H1 (cell line): ENCODE measurements at regions not wholly inside any gene's neighbourhood (a gene's known extent, or its start where the extent isn't known, plus 50 kb on each side); places are given as distances from the start of the nearest gene placed in this dataset.
A peak's percentile ranks its signal among the peaks of the same experiment; 100 is the strongest.

ENCODE experiments used
- CTCF ChIA-PET: fragments of 300-600 bp; sonication (Branson Sonifier 250); formaldehyde crosslinking; loops from one replicate; lab custom pipeline; 2021; ENCODE audit not compliant: partially characterized antibody; lab: Charles Lee
- POLR2A ChIA-PET: fragments of 300-600 bp; sonication (Branson Sonifier 250); formaldehyde crosslinking; loops from one replicate; lab custom pipeline; 2021; ENCODE audit warnings: inconsistent platforms; ENCODE audit not compliant: partially characterized antibody; lab: Charles Lee
- DNase-seq, 2 experiments: peaks; one replicate each; pipeline versions ENCODE4 v3.0.0 to v3.0.0-alpha.2; 2010 to 2022; ENCODE audit warnings: low spot score in 2 of 2, low read depth in 1 of 2, mixed read lengths in 1 of 2
- FAIRE-seq: peaks from 2 replicates; lab custom pipeline; 2011; peaks lifted over from hg19 to GRCh38; lab: Jason Lieb, UNC
- H2AFZ ChIP-seq: 2 replicates; pipeline ENCODE4 v1.8.1; 2012; ENCODE audit warnings: low read length, inconsistent platforms
- H2AK5ac ChIP-seq: 2 replicates; pipeline ENCODE4 v1.6.1; 2013; ENCODE audit warnings: low read depth, low read length
- H2BK120ac ChIP-seq: replicated peaks from 2 replicates; pipeline ENCODE3; 2013; ENCODE audit warnings: low read depth, low read length, inconsistent platforms
- H2BK12ac ChIP-seq: 2 replicates; pipeline ENCODE4 v1.6.1; 2013; ENCODE audit warnings: low read depth, low read length
- H2BK15ac ChIP-seq: 2 replicates; pipeline ENCODE4 v1.6.1; 2013; ENCODE audit warnings: low read length
- H2BK20ac ChIP-seq: 2 replicates; pipeline ENCODE4 v1.6.1; 2013; ENCODE audit warnings: low read length
- H2BK5ac ChIP-seq: 2 replicates; pipeline ENCODE4 v1.6.1; 2013; ENCODE audit warnings: low read depth, low read length
- H3K14ac ChIP-seq: 2 replicates; pipeline ENCODE4 v1.6.1; 2013; ENCODE audit warnings: inconsistent platforms; ENCODE audit not compliant: insufficient read length
- H3K18ac ChIP-seq: 2 replicates; pipeline ENCODE4 v1.6.1; 2013; ENCODE audit warnings: low read length; ENCODE audit errors: extremely low read depth
- H3K23ac ChIP-seq: 2 replicates; pipeline ENCODE4 v1.6.1; 2013; ENCODE audit warnings: inconsistent platforms; ENCODE audit not compliant: insufficient read length
- H3K23me2 ChIP-seq: 2 replicates; pipeline ENCODE4 v1.6.1; 2013; ENCODE audit warnings: low read depth, low read length
- H3K27ac ChIP-seq: 2 replicates; pipeline ENCODE4 v1.6.1; 2011; ENCODE audit warnings: low read depth, low read length, inconsistent platforms
- H3K27me3 ChIP-seq, 4 experiments: replicated peaks in 1 of 4; 1 replicate in 1 of 4; 2 replicates in 3 of 4; pipeline versions ENCODE4 v1.6.1 to v1.8.1; 2011 to 2013; ENCODE audit warnings: low read length in 3 of 4, mild to moderate bottlenecking in 3 of 4, inconsistent platforms in 2 of 4, mixed read lengths in 2 of 4, moderate library complexity in 1 of 4; ENCODE audit not compliant: control insufficient read depth in 3 of 4, insufficient read depth in 3 of 4; ENCODE audit errors: extremely low read depth in 1 of 4
- H3K36me3 ChIP-seq, 4 experiments: 2 replicates each; pipeline versions ENCODE4 v1.6.1 to v1.8.1; 2011 to 2013; ENCODE audit warnings: mild to moderate bottlenecking in 4 of 4, low read length in 3 of 4, moderate library complexity in 2 of 4, control low read depth in 1 of 4, inconsistent platforms in 1 of 4; ENCODE audit not compliant: insufficient read depth in 4 of 4, control insufficient read depth in 2 of 4
- H3K4ac ChIP-seq: replicated peaks from 2 replicates; pipeline ENCODE3; 2013; ENCODE audit warnings: low read length, low read depth, mixed read lengths, inconsistent platforms; ENCODE audit not compliant: insufficient read length
- H3K4me1 ChIP-seq, 4 experiments: replicated peaks in 1 of 4; 1 replicate in 1 of 4; 2 replicates in 3 of 4; pipeline versions ENCODE4 v1.6.1 to v1.8.1; 2011 to 2013; ENCODE audit warnings: low read length in 3 of 4, inconsistent platforms in 2 of 4, mixed read lengths in 1 of 4; ENCODE audit not compliant: insufficient read depth in 4 of 4, control insufficient read depth in 3 of 4
- H3K4me2 ChIP-seq, 2 experiments: 2 replicates each; pipeline versions ENCODE4 v1.6.1 to v1.8.1; 2011 to 2013; ENCODE audit warnings: low read depth in 2 of 2, low read length in 2 of 2, control low read depth in 1 of 2, inconsistent platforms in 1 of 2, mild to moderate bottlenecking in 1 of 2; ENCODE audit not compliant: insufficient read depth in 1 of 2
- H3K4me3 ChIP-seq, 4 experiments: fragments of 200-600, 300-600 bp in 1 of 4; sonication (generic), shearing (Covaris generic), sonication (Bioruptor Twin) in 1 of 4; 2 replicates each; pipeline versions ENCODE4 v1.5.1 to v1.8.1; 2011 to 2016; ENCODE audit warnings: low read length in 4 of 4, low read depth in 3 of 4, control low read depth in 2 of 4, inconsistent platforms in 2 of 4, mild to moderate bottlenecking in 2 of 4, mixed read lengths in 1 of 4, moderate library complexity in 1 of 4; ENCODE audit not compliant: insufficient read depth in 2 of 4; ENCODE audit errors: extremely low read depth in 1 of 4
- H3K56ac ChIP-seq: replicated peaks from 2 replicates; pipeline ENCODE3; 2013; ENCODE audit warnings: low read depth, mild to moderate bottlenecking, mixed read lengths, low read length, inconsistent platforms; ENCODE audit not compliant: insufficient read length
- H3K79me1 ChIP-seq: 2 replicates; pipeline ENCODE4 v1.6.1; 2013; ENCODE audit warnings: low read depth, low read length, control low read depth
- H3K79me2 ChIP-seq, 2 experiments: 2 replicates each; pipeline versions ENCODE4 v1.6.1 to v1.8.1; 2012 to 2013; ENCODE audit warnings: low read length in 2 of 2, mild to moderate bottlenecking in 2 of 2, inconsistent platforms in 1 of 2; ENCODE audit not compliant: insufficient read depth in 2 of 2, control insufficient read depth in 1 of 2
- H3K9ac ChIP-seq, 4 experiments: replicated peaks in 1 of 4; 1 replicate in 1 of 4; 2 replicates in 3 of 4; pipeline versions ENCODE4 v1.6.1 to v1.8.1; 2011 to 2013; ENCODE audit warnings: low read depth in 3 of 4, low read length in 3 of 4, control low read depth in 2 of 4, mild to moderate bottlenecking in 2 of 4, moderate library complexity in 2 of 4, inconsistent platforms in 1 of 4; ENCODE audit errors: extremely low read depth in 1 of 4
- H3K9me3 ChIP-seq, 2 experiments: 2 replicates each; pipeline versions ENCODE4 v1.6.1 to v1.8.1; 2012 to 2013; ENCODE audit warnings: mild to moderate bottlenecking in 2 of 2, moderate library complexity in 2 of 2, control low read depth in 1 of 2, inconsistent platforms in 1 of 2, low read depth in 1 of 2, low read length in 1 of 2, mixed read lengths in 1 of 2; ENCODE audit not compliant: insufficient read depth in 2 of 2
- H4K20me1 ChIP-seq, 2 experiments: replicated peaks in 1 of 2; 2 replicates each; pipeline versions ENCODE3 to v1.8.1; 2011 to 2013; ENCODE audit warnings: inconsistent platforms in 2 of 2, low read length in 2 of 2, mild to moderate bottlenecking in 1 of 2; ENCODE audit not compliant: insufficient read depth in 2 of 2, control insufficient read depth in 1 of 2
- H4K5ac ChIP-seq: 2 replicates; pipeline ENCODE4 v1.6.1; 2013; ENCODE audit warnings: low read length, low read depth, mixed read lengths, inconsistent platforms; ENCODE audit not compliant: insufficient read length
- H4K8ac ChIP-seq: 2 replicates; pipeline ENCODE4 v1.8.0; 2013; ENCODE audit warnings: mild to moderate bottlenecking, moderate library complexity, low read length, inconsistent platforms; ENCODE audit not compliant: insufficient read depth; ENCODE audit errors: extremely low read depth
- H4K91ac ChIP-seq: replicated peaks from 2 replicates; pipeline ENCODE3; 2013; ENCODE audit warnings: low read length, mixed read lengths, inconsistent platforms; ENCODE audit not compliant: insufficient read length
- CBX8 ChIP-seq: fragments of 300-800, 300-1000 bp; sonication (generic); IDR thresholded peaks from 2 replicates; pipeline ENCODE4 v1.7.1; 2016; ENCODE audit warnings: low read depth, low read length, borderline replicate concordance
- EP300 ChIP-seq, 2 experiments: IDR thresholded peaks; 1 replicate in 1 of 2; 2 replicates in 1 of 2; pipeline ENCODE4 v1.6.1; 2011 to 2012; ENCODE audit warnings: low read depth in 2 of 2, low read length in 2 of 2, mild to moderate bottlenecking in 2 of 2, borderline replicate concordance in 1 of 2, inconsistent platforms in 1 of 2, moderate library complexity in 1 of 2
- GTF2F1 ChIP-seq: IDR thresholded peaks from 2 replicates; pipeline ENCODE4 v1.6.1; 2012; ENCODE audit warnings: low read depth, low read length, improper control_type of control experiment, borderline replicate concordance
- JUND ChIP-seq: IDR thresholded peaks from 2 replicates; pipeline ENCODE4 v1.6.1; 2011; ENCODE audit warnings: mild to moderate bottlenecking, improper control_type of control experiment, low read length
- KDM4A ChIP-seq: IDR thresholded peaks from one replicate; pipeline ENCODE4 v1.7.1; 2012; ENCODE audit warnings: low read depth, mild to moderate bottlenecking, moderate library complexity, low read length, inconsistent platforms; ENCODE audit not compliant: severe bottlenecking
- MAX ChIP-seq: IDR thresholded peaks from 2 replicates; pipeline ENCODE4 v1.6.1; 2012; ENCODE audit warnings: inconsistent platforms
- POU5F1 ChIP-seq: IDR thresholded peaks from 2 replicates; pipeline ENCODE4 v1.6.1; 2011; ENCODE audit warnings: low read depth, mild to moderate bottlenecking, low read length, moderate library complexity
- RFX5 ChIP-seq: IDR thresholded peaks from 2 replicates; pipeline ENCODE4 v1.6.1; 2011; ENCODE audit warnings: low read depth, low read length, improper control_type of control experiment, borderline replicate concordance
- RNF2 ChIP-seq: fragments of 200-900, 300-1000 bp; sonication (generic); IDR thresholded peaks from 2 replicates; pipeline ENCODE4 v1.7.1; 2016; ENCODE audit warnings: borderline replicate concordance, low read depth, mild to moderate bottlenecking, antibody characterized with exemption, low read length; ENCODE audit not compliant: poor library complexity, severe bottlenecking; ENCODE audit errors: missing control alignments
- SIN3A ChIP-seq, 2 experiments: IDR thresholded peaks in 1 of 2; conservative IDR thresholded peaks in 1 of 2; 2 replicates each; pipeline ENCODE4 v1.6.1; 2011 to 2012; ENCODE audit warnings: low read length in 2 of 2, improper control_type of control experiment in 1 of 2, low read depth in 1 of 2, mild to moderate bottlenecking in 1 of 2
- TCF12 ChIP-seq: IDR thresholded peaks from 2 replicates; pipeline ENCODE4 v1.6.1; 2011; ENCODE audit warnings: low read depth, mild to moderate bottlenecking, low read length
- TEAD4 ChIP-seq: IDR thresholded peaks from 2 replicates; pipeline ENCODE4 v1.6.1; 2012; ENCODE audit warnings: low read depth, low read length, inconsistent platforms, mixed read lengths
- WGBS, 2 experiments: shearing (Covaris generic) in 1 of 2; methylation state at CpG; one replicate each; pipeline versions ENCODE4 v1.1.6 to v1.1.7; 2013 to 2015; ENCODE audit warnings: low lambda C conversion rate in 2 of 2, mixed read lengths in 2 of 2, inconsistent platforms in 1 of 2, low coverage in 1 of 2, missing lambda C conversion rate in 1 of 2; ENCODE audit not compliant: insufficient replicate concordance in 2 of 2, insufficient coverage in 1 of 2, insufficient read length in 1 of 2; ENCODE audit errors: extremely low coverage in 1 of 2, missing lambda C conversion rate in 1 of 2; 5-methylcytosine and 5-hydroxymethylcytosine counted together
- TF ChIP-seq, protein P1 (sequence below): IDR thresholded peaks from 2 replicates; pipeline ENCODE4 v1.6.1; 2011; ENCODE audit warnings: low read length, improper control_type of control experiment

- no peak overlapping the region for H4K5ac ChIP-seq
- no peaks in the 10 kb centered on the region for H3K79me2 ChIP-seq
- no peak overlapping the region for H3K4me3 ChIP-seq
- H3K14ac ChIP-seq, result no peak overlapping the region
- FAIRE-seq, result peak; percentile 24
- H3K36me3 ChIP-seq, result no peaks in the 10 kb centered on the region
- no peak overlapping the region for H2AK5ac ChIP-seq
- no peak overlapping the region for H2BK12ac ChIP-seq
- H4K91ac ChIP-seq, result no peak overlapping the region
- H3K23ac ChIP-seq, result no peak overlapping the region
- H3K9ac ChIP-seq, result no peak overlapping the region
- H3K27me3 ChIP-seq, result no peaks in the 10 kb centered on the region
- H4K8ac ChIP-seq, result no peak overlapping the region; the same call in 1 of the 2 replicates
- no peaks in the 10 kb centered on the region for H4K20me1 ChIP-seq
- H2BK5ac ChIP-seq, result no peak overlapping the region
- no peak overlapping the region for H3K56ac ChIP-seq
- POLR2A ChIA-PET, result no interaction called here
- H3K4ac ChIP-seq, result no peak overlapping the region
- no peak overlapping the region for H2AFZ ChIP-seq
- no peak overlapping the region for H2BK20ac ChIP-seq
- H3K9me3 ChIP-seq, result no peaks in the 10 kb centered on the region
- no peaks in the 10 kb centered on the region for H3K23me2 ChIP-seq
- no peak overlapping the region for H2BK15ac ChIP-seq
- H3K18ac ChIP-seq, result no peak overlapping the region
- DNase-seq, result no peak
- WGBS, 2 experiments, result 95% methylated on average over 4 of the region's 4 CpGs; no CpG with 5 or more reads in 1 of the 2 experiments
- H2BK120ac ChIP-seq, result no peak overlapping the region
- peaks cover 0 to 3% (median 0%) of the 10 kb centered on the region in 4 experiments; a peak in 1 of 7 replicates for H3K4me1 ChIP-seq
- no peak overlapping the region for H3K27ac ChIP-seq
- H3K79me1 ChIP-seq, result no peaks in the 10 kb centered on the region
- CTCF ChIA-PET, result no interaction called here
- no peak overlapping the region for H3K4me2 ChIP-seq
- TF ChIP-seq JUND, result no peak
- no peak for TF ChIP-seq TCF12
- TF ChIP-seq CBX8, result no peak
- no peak for TF ChIP-seq SIN3A (conservative IDR thresholded peaks at IDR 0.05 in 1 of 2, IDR thresholded peaks at IDR 0.05 in 1 of 2; ENCODE audit: low read depth in 1 of 2, low read length in 2 of 2)
- TF ChIP-seq RFX5, result no peak
- no peak for TF ChIP-seq RNF2
- no peak for TF ChIP-seq MAX
- no peak for TF ChIP-seq POU5F1
- TF ChIP-seq, protein P1, sequence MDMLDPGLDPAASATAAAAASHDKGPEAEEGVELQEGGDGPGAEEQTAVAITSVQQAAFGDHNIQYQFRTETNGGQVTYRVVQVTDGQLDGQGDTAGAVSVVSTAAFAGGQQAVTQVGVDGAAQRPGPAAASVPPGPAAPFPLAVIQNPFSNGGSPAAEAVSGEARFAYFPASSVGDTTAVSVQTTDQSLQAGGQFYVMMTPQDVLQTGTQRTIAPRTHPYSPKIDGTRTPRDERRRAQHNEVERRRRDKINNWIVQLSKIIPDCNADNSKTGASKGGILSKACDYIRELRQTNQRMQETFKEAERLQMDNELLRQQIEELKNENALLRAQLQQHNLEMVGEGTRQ, result no peak
- no peak for TF ChIP-seq EP300 (IDR thresholded peaks at IDR 0.05; ENCODE audit: borderline replicate concordance in 1 of 2, low read depth in 2 of 2, low read length in 2 of 2)
- TF ChIP-seq KDM4A, result no peak
- TF ChIP-seq TEAD4, result no peak
- TF ChIP-seq GTF2F1, result no peak
Observed at GRCh38 chrX:140433582-140433981, 71.3 kb downstream of the SOX3 start.
